ENCODE measurements at regions not wholly inside any gene's neighbourhood (a gene's known extent, or its start where the extent isn't known, plus 50 kb on each side); places are given as distances from the start of the nearest gene placed in this dataset.

DNA sequence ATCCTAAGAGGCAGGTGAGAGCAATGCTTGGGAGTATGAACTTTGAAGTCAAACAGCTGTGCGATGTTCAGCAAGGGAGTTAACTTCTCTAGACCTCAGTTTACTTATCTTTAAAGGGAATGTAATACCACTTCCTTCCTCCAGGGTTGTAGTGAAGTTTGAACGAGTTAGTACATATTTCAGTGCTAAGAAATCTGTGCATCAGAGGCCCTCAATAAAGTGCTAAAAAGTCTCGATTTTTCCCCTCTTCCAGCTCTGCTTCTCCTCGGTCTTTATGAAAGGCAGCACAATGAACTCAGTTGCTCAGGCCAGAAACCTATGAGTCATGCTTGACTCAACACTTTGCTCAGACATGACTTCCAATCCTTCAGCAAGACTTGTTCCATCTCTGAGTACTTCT is 418.9 kb downstream of the MDFIC start:
- intact Hi-C loops (cut with DNase I): no loop called here
- H3K4me1 ChIP-seq: no peaks in the 10 kb centered on the region
- H3K36me3 ChIP-seq: no peaks in the 10 kb centered on the region

DNA sequence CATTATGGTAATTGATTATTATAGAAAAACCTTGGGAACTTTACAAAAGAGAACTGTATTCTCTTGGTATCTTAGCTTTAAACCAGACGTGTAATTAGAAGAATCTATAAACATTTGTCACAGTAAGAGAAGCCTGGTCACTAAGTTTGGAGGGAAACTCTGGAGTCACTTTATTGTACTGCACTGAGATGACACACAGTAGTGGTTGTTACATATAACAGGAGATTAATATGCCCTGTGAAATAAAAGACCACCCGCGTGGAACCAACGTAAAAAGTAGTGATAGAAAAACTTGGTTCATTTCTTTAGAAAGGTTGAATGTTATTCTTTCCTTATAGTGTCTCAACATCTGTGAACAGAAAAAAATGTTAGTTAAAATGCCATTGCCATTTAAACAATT is 416.1 kb downstream of the MDFIC start:
- H3K4me3 ChIP-seq: no peak overlapping the region
- no peaks in the 10 kb centered on the region for H3K9me3 ChIP-seq
- ATAC-seq: no peak
- H3K27ac ChIP-seq: no peak overlapping the region
- TF ChIP-seq POLR2A (IDR thresholded peaks at IDR 0.05): no peak
- TF ChIP-seq, protein P1, sequence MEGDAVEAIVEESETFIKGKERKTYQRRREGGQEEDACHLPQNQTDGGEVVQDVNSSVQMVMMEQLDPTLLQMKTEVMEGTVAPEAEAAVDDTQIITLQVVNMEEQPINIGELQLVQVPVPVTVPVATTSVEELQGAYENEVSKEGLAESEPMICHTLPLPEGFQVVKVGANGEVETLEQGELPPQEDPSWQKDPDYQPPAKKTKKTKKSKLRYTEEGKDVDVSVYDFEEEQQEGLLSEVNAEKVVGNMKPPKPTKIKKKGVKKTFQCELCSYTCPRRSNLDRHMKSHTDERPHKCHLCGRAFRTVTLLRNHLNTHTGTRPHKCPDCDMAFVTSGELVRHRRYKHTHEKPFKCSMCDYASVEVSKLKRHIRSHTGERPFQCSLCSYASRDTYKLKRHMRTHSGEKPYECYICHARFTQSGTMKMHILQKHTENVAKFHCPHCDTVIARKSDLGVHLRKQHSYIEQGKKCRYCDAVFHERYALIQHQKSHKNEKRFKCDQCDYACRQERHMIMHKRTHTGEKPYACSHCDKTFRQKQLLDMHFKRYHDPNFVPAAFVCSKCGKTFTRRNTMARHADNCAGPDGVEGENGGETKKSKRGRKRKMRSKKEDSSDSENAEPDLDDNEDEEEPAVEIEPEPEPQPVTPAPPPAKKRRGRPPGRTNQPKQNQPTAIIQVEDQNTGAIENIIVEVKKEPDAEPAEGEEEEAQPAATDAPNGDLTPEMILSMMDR (IDR thresholded peaks at IDR 0.05): no peak
- intact Hi-C loops (cut with DNase I): no loop called here
- H3K36me3 ChIP-seq: no peaks in the 10 kb centered on the region
- WGBS, 4 donors: 89 to 96% (median 92%) methylated on average over 4 of the region's 4 CpGs
- no peaks in the 10 kb centered on the region for H3K4me1 ChIP-seq
- no peak for DNase-seq
- no peaks in the 10 kb centered on the region for H3K27me3 ChIP-seq

More for the DNA sequence above, 418.9 kb downstream of the MDFIC start:
- H3K27me3 ChIP-seq: no peaks in the 10 kb centered on the region
- 83 to 89% (median 84%) methylated on average over 4 of the region's 4 CpGs for WGBS, 4 donors
- no peak overlapping the region for H3K4me3 ChIP-seq
- H3K27ac ChIP-seq: no peak overlapping the region
- ATAC-seq (no peak), DNase-seq (no peak)
- no peak for TF ChIP-seq POLR2A (IDR thresholded peaks at IDR 0.05)
- TF ChIP-seq, protein P1 (IDR thresholded peaks at IDR 0.05): peak in 3 of 12 donors; percentile 9 to 33 (median 32)
- no peaks in the 10 kb centered on the region for H3K9me3 ChIP-seq

DNA sequence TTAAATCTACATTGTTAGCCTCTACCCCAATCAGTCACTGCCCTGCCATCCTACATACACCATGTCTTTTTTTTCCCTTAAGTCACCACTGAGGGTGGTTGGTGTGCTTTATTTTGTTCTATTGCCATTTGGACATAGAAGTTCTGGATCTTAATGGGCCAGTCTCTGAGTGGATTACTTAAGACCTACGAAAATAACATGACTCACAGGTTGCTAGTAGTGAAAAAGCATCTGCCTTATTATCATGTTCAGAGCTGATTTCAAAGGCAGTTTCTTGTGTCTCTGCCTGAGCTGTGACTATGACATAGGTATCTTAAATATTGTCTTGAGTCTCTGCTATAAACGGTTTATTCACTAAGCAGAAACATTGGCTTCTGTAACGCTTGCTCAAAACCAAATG is 410.8 kb downstream of the MDFIC start:
- DNase-seq (no peak), ATAC-seq (no peak)
- no peaks in the 10 kb centered on the region for H3K4me1 ChIP-seq
- intact Hi-C loops (cut with DNase I): no loop called here
- H3K27me3 ChIP-seq: no peaks in the 10 kb centered on the region
- no peaks in the 10 kb centered on the region for H3K9me3 ChIP-seq
- H3K36me3 ChIP-seq: no peaks in the 10 kb centered on the region
- H3K27ac ChIP-seq: no peak overlapping the region
- TF ChIP-seq, protein P1 (IDR thresholded peaks at IDR 0.05): no peak
- no peak for TF ChIP-seq POLR2A (IDR thresholded peaks at IDR 0.05)
- 73 to 81% (median 79%) methylated on average over 3 of the region's 3 CpGs for WGBS, 4 donors
- no peak overlapping the region for H3K4me3 ChIP-seq

DNA sequence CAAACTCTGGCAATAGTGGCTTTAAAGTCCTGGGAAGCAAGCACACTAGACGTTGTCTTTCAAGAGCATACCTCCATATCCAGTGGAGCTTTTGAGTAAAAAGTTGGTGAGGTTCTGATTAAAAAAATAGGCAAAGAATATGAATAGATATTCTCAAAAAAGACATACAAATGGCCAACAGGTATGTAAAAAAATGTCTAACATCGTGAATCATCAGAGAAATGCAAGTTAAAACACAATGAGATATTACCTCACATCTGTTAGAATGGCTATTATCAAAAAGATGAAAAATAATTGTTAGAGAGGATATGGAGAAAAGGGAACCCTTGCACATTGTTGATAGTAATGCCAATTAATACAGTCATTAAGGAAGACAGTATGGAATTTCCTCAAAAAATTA is 407.1 kb downstream of the MDFIC start:
- H3K4me1 ChIP-seq: no peaks in the 10 kb centered on the region

More for the DNA sequence above, 407.1 kb downstream of the MDFIC start:
- no peak overlapping the region for H3K4me3 ChIP-seq
- 53 to 82% (median 77%) methylated on average over 2 of the region's 2 CpGs for WGBS, 4 donors
- ATAC-seq (no peak), DNase-seq (no peak)
- H3K27me3 ChIP-seq: no peaks in the 10 kb centered on the region
- TF ChIP-seq POLR2A (IDR thresholded peaks at IDR 0.05): no peak
- TF ChIP-seq, protein P1 (IDR thresholded peaks at IDR 0.05): no peak
- H3K27ac ChIP-seq: no peak overlapping the region
- H3K36me3 ChIP-seq: no peaks in the 10 kb centered on the region
- intact Hi-C loops (cut with DNase I): no loop called here
- no peaks in the 10 kb centered on the region for H3K9me3 ChIP-seq

Data from heart left ventricle (tissue), 16 donors.